Small intestine (tissue), 7 donors: ENCODE measurements at regions not wholly inside any gene's neighbourhood (a gene's known extent, or its start where the extent isn't known, plus 50 kb on each side); places are given as distances from the start of the nearest gene placed in this dataset.

Source experiments
- DNase-seq, 2 donors: peaks; one replicate each; pipeline versions ENCODE4 v3.0.0 to v3.0.0-alpha.2; 2013
- FAIRE-seq: peaks from 2 replicates; lab custom pipeline; 2012; peaks lifted over from hg19 to GRCh38; lab: Jason Lieb, UNC
- H3K27ac ChIP-seq, 3 donors: one replicate each; pipeline ENCODE4 v1.5.1; 2013; ENCODE audit warnings: low read length in 2 of 3, mild to moderate bottlenecking in 2 of 3, control low read depth in 1 of 3, inconsistent platforms in 1 of 3, low read depth in 1 of 3, moderate library complexity in 1 of 3
- H3K27me3 ChIP-seq, 3 donors: one replicate each; pipeline ENCODE4 v1.6.1; 2013; ENCODE audit warnings: low read length in 3 of 3, inconsistent platforms in 1 of 3; ENCODE audit not compliant: control insufficient read depth in 3 of 3, insufficient read depth in 3 of 3
- H3K36me3 ChIP-seq, 3 donors: one replicate each; pipeline ENCODE4 v1.6.1; 2013; ENCODE audit warnings: low read length in 3 of 3, inconsistent platforms in 1 of 3, low read depth in 1 of 3, mild to moderate bottlenecking in 1 of 3, moderate library complexity in 1 of 3; ENCODE audit not compliant: control insufficient read depth in 3 of 3, insufficient read depth in 2 of 3
- H3K4me1 ChIP-seq, 3 donors: one replicate each; pipeline ENCODE4 v1.6.1; 2013; ENCODE audit warnings: low read length in 2 of 3, inconsistent platforms in 1 of 3, low read depth in 1 of 3, mild to moderate bottlenecking in 1 of 3, moderate library complexity in 1 of 3; ENCODE audit not compliant: control insufficient read depth in 3 of 3, insufficient read depth in 2 of 3
- H3K4me3 ChIP-seq, 3 donors: one replicate each; pipeline ENCODE4 v1.5.1; 2013; ENCODE audit warnings: low read length in 3 of 3, control low read depth in 1 of 3, inconsistent platforms in 1 of 3, low read depth in 1 of 3, mild to moderate bottlenecking in 1 of 3, moderate library complexity in 1 of 3
- H3K9me3 ChIP-seq, 2 donors: one replicate each; pipeline ENCODE4 v1.6.1; 2013; ENCODE audit warnings: low read depth in 1 of 2, low read length in 1 of 2; ENCODE audit not compliant: control insufficient read depth in 2 of 2, insufficient read depth in 1 of 2
- WGBS, 3 donors: extraction: QIAGEN DNeasy Blood & Tissue Kit; methylation state at CpG; one replicate each; pipeline ENCODE4 v1.1.7; 2013; 5-methylcytosine and 5-hydroxymethylcytosine counted together
- donor health status: healthy with polysubstance abuse.
- donor health status: control.
- donor health status: control.
- donor health status: Bipolar disorder and iron deficiency.
- donor health status: healthy.

DNA sequence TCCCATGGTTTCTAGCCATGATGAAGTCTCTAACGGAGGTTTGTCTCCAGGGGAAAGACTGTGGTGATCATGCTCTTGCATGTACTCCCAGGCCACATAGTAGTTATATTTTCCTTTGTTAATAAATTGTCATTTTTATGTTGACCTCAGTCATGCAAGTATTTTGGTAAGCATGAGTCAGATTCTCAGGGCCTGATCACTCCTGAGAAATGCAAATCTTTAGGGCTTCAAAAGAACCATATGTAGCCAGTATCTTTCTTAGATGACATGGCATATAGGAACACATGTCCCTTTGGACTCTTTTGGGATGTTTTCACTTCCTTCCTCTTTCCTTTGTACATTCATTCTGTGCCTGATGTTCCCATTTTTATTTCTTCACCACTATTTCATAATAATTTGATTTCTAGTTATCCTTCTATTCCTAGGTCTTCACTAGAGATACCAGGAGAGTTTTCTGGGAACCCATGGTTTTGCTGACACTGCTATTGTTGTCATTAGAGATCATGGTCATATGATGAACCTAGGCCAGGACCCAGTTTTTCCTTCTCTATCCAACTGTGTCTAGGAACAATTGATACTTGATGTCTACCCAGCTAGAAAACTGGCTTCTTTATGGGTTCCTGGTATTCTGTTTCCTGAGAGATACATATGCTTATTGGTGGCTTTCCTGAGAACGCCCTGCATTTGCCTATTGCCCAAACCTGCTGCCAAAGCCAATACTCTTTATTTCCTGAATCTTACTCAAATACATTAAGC lies 248.1 kb upstream of the NREP start:
- no peak for DNase-seq
- Histone ChIP-seq H3K4me1 (no peaks in the 10 kb centered on the region), H3K9me3 (no peaks in the 10 kb centered on the region), H3K36me3 (no peaks in the 10 kb centered on the region), H3K27me3 (no peaks in the 10 kb centered on the region), H3K27ac (no peak overlapping the region), H3K4me3 (no peak overlapping the region)
- FAIRE-seq = no peak
- 66 to 71% (median 70%) methylated on average over 2 of the region's 2 CpGs for WGBS, 3 donors

DNA sequence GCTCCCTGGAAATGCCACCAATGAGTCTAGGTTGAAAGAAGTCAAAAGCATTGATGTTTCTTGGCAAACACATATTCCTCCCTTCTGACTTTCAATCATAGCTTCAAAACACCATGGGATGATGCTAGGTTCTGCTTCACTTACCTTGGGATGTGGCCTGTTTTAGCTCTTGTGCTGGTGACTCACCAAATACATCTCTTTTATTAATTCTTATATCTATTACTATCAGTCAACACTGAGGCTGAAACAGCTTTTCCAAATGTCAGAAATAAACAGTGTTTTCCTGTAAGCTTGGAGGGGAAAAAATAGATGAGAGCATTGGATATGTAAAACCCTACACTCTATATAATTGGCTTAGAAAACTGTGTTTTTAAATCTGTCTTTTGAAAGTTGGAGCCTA lies 245.4 kb upstream of the NREP start:
- Histone ChIP-seq H3K9me3 (no peaks in the 10 kb centered on the region), H3K4me1 (no peaks in the 10 kb centered on the region), H3K27ac (no peak overlapping the region), H3K27me3 (no peaks in the 10 kb centered on the region), H3K36me3 (no peaks in the 10 kb centered on the region), H3K4me3 (no peak overlapping the region)
- DNase-seq (no peak), FAIRE-seq (no peak)

DNA sequence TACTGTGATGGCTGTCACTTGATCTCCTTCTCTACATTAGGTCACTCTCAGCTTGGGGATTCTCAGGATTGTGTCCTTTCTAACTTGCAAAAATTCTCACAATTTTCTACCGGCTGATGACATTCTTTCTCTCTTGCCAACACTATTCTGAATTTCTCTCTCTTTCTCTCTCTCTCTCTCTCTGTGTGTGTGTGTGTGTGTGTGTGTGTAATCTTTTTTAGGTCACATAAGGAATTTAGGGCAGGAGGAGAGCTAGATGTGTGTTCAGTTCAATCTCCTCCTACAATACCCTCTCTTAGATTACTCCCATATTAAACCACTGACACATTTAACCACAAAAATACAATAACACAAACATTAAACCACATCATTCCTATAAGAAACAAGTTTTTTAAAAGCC lies 242.3 kb upstream of the NREP start:
- H3K27ac ChIP-seq = no peak overlapping the region
- DNase-seq = no peak
- no peaks in the 10 kb centered on the region for H3K36me3 ChIP-seq
- H3K4me3 ChIP-seq = no peak overlapping the region
- no peaks in the 10 kb centered on the region for H3K27me3 ChIP-seq
- no peaks in the 10 kb centered on the region for H3K4me1 ChIP-seq
- no peaks in the 10 kb centered on the region for H3K9me3 ChIP-seq
- FAIRE-seq = no peak
- 84 to 90% (median 87%) methylated on average over 1 of the region's 1 CpG for WGBS, 3 donors

DNA sequence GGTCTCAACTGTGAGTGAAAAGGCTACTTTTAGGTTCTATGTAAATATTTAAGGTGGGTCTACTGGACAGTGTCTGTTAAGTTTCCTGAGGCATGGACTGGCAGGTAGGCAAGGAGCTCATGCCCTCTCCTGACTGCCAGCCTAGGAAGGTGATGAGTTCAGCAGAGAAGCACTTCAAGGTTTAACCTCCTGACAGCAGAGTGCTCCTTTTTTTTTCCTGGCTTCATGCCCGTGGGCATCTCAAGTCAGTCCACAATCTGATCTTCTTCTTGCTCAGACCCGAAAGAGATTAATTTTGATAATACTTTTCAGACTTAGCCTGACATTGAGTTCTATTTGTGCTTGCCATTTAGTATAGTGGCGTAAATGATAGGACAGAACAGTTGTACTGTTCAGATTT lies 241.9 kb upstream of the NREP start:
- 64 to 73% (median 70%) methylated on average over 3 of the region's 3 CpGs for WGBS, 3 donors
- DNase-seq = no peak

DNA sequence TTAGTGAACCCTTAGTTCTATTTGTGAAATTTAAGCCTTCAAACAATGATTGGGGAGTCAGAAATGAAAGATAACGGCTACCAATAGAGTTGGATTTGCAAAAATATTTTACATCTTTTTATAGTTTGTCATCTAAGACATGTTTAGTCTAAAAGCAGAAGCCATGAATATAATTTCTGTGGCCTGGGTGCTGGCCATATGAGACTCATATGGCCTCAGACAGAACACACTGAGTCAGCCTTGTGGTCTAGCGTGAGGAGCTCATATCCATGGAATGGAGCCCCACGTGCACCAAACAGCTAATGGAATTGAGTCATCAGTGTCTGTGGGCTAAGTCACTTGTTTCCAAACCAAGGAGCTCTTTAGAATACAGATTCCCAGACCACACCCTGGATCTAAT lies 240.7 kb upstream of the NREP start:
- Histone ChIP-seq H3K4me1 (no peaks in the 10 kb centered on the region), H3K4me3 (no peak overlapping the region), H3K36me3 (no peaks in the 10 kb centered on the region), H3K9me3 (no peaks in the 10 kb centered on the region), H3K27me3 (no peaks in the 10 kb centered on the region), H3K27ac (no peak overlapping the region)
- FAIRE-seq (no peak), DNase-seq (no peak)
- 64 to 86% (median 66%) methylated on average over 3 of the region's 3 CpGs for whole genome bisulfite sequencing, 3 donors

More for the DNA sequence above, 241.9 kb upstream of the NREP start:
- Histone ChIP-seq H3K4me1 (no peaks in the 10 kb centered on the region), H3K4me3 (no peak overlapping the region), H3K9me3 (no peaks in the 10 kb centered on the region), H3K27me3 (no peaks in the 10 kb centered on the region), H3K36me3 (no peaks in the 10 kb centered on the region), H3K27ac (no peak overlapping the region)
- FAIRE-seq = no peak

DNA sequence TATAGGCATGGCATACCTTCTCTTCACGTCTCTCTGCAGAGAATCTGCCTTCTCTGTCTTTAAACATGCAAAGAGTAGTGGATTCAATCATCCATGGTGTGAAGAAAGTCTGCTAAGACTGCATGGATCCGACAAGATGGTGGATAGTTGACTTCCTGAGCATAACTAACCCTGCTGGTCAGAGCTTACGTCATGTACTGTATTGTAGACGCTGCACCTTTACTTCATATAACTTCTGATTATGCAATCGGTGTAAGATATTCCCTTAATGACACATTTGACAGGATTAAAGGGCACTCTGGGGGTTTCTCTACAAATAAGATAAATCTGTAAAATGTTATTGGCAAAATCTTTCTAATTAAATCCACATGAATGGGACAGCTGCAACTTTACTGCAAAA lies 240.3 kb upstream of the NREP start:
- FAIRE-seq = no peak

DNA sequence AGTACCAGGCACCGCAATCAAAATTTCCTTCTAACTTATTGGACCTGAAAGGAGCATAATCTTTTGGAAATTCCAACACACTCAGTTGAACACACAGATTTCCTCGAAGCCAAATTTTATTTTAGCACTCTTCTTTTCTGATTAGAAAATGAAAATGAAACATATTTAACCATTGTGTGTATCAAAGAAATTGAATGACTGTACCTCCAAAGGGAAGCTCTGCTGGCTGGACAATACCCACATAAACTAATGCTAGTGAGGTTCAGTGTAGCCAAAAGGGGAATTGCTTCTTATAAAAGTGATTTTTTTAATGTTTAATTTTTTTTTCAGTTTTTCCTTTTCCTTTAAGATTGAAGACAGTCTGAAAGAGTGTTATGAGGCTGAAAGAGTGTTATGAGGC lies 239.6 kb upstream of the NREP start:
- DNase-seq (no peak), FAIRE-seq (no peak)
- no peak overlapping the region for H3K4me3 ChIP-seq
- no peaks in the 10 kb centered on the region for H3K9me3 ChIP-seq
- 57 to 75% (median 60%) methylated on average over 2 of the region's 2 CpGs for WGBS, 3 donors
- no peaks in the 10 kb centered on the region for H3K4me1 ChIP-seq
- no peaks in the 10 kb centered on the region for H3K27me3 ChIP-seq
- no peak overlapping the region for H3K27ac ChIP-seq
- H3K36me3 ChIP-seq = no peaks in the 10 kb centered on the region

More for the DNA sequence above, 240.3 kb upstream of the NREP start:
- Histone ChIP-seq H3K36me3 (no peaks in the 10 kb centered on the region), H3K4me3 (no peak overlapping the region), H3K27ac (no peak overlapping the region), H3K9me3 (no peaks in the 10 kb centered on the region), H3K27me3 (no peaks in the 10 kb centered on the region), H3K4me1 (no peaks in the 10 kb centered on the region)
- no peak for DNase-seq
- 69 to 86% (median 80%) methylated on average over 5 of the region's 5 CpGs for WGBS, 3 donors

DNA sequence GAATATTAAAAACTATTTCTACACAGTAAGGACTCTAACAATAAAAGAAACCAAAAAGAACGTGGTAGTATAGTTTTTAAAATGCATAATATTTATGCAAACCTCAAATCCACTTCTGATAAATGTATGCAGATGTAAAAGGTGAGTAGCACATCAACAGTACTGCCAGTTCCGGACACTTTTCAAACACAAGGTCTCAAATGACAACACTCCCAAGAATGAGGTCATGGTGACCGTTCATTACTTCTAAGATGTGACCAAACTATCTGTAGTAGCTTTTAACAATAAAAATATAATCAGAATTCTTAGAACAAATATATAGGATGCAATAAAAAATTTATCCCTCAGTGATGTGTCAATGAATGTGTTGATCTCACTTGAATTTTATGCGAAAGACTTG lies 238.7 kb upstream of the NREP start:
- Histone ChIP-seq H3K9me3 (no peaks in the 10 kb centered on the region), H3K27ac (no peak overlapping the region), H3K4me3 (no peak overlapping the region), H3K36me3 (no peaks in the 10 kb centered on the region), H3K4me1 (no peaks in the 10 kb centered on the region), H3K27me3 (no peaks in the 10 kb centered on the region)
- WGBS, 3 donors = 72 to 83% (median 77%) methylated on average over 4 of the region's 4 CpGs
- DNase-seq = no peak
- FAIRE-seq = no peak

DNA sequence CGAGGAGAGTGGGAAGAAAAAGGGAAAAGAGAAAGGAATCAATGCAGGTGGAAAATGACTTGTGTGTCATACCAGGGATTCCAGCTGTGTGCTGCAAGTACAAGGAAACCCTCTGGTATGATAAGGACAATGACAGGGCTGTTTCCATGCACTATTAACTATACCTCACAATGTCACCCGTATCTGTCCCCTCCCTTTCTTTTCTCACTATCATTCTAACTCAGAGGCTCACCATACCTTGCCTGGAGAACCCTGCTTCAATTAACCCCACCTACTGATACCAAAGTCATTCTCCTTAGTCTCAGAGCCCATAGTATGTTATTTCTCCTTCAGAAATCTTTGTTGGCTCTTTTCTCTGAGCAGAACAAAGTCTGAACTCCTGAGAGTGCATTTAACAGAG lies 236.2 kb upstream of the NREP start:
- no peak overlapping the region for H3K27ac ChIP-seq
- no peak for DNase-seq

More for the DNA sequence above, 236.2 kb upstream of the NREP start:
- no peak for FAIRE-seq
- H3K4me3 ChIP-seq = no peak overlapping the region
- H3K27me3 ChIP-seq = no peaks in the 10 kb centered on the region
- H3K9me3 ChIP-seq = no peaks in the 10 kb centered on the region
- H3K36me3 ChIP-seq = no peaks in the 10 kb centered on the region
- 69 to 72% (median 71%) methylated on average over 2 of the region's 2 CpGs for WGBS, 3 donors
- H3K4me1 ChIP-seq = no peaks in the 10 kb centered on the region
